ENCODE measurements at regions not wholly inside any gene's neighbourhood (a gene's known extent, or its start where the extent isn't known, plus 50 kb on each side); places are given as distances from the start of the nearest gene placed in this dataset.

DNA sequence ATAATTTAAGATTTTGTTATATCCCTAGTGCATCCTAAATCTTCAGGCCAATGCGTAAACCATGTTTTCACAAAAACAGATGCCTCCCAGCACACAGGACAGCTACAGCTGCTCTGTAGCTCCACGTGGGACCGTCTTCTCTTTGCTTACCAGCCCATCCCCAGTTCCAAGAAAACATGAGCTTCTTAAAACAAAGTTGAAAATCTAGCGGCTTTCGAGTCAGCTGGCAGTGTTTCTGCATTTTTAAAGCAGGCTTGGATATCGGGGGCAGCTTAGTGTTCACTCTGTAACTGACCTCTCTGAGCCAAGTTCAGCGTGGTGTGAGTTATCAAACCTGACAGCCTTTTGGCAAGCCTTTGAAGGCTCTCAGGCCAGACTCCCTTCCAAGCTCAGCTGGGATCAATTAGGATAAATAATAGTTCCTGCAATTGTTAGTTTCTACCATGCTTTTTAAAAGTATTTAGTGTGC is 881.5 kb downstream of the LTN1 start:
- TF ChIP-seq CTCF (IDR thresholded peaks at IDR 0.05) (no peak), POLR2A (IDR thresholded peaks at IDR 0.05) (no peak)
